AG09319 (cell line): ENCODE measurements at regions not wholly inside any gene's neighbourhood (a gene's known extent, or its start where the extent isn't known, plus 50 kb on each side); places are given as distances from the start of the nearest gene placed in this dataset.

Source experiments
- DNase-seq: peaks from one replicate; pipeline ENCODE4 v3.0.0-alpha.2; 2010; ENCODE audit warnings: low read depth; ENCODE audit errors: extremely low read depth
- CTCF ChIP-seq: IDR thresholded peaks from 2 replicates; pipeline ENCODE4 v1.5.1; 2011; ENCODE audit warnings: low read depth, mild to moderate bottlenecking, inconsistent platforms, low read length, moderate library complexity

DNA sequence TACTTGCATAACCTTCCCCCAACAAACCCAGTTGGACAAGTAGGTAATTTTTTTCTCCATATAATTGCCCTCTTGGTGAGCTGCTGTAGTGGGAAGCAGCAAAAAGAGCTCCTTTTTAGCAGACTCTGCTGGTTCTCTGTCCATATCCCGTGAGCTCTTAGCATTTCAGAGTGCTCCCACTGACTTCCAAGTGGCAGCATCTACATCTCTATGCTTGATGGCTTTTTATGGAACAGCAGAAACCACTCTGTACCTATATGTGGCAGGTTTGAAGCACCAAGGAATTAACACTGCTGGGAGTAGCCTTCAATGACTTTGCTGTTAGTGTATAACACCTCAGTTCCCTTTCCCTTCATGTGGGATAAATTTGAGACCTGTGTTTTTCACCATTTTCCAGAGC is 168.4 kb upstream of the NHS start:
- no peak for TF ChIP-seq CTCF
- DNase-seq: no peak

- DNase-seq: no peak
- no peak for TF ChIP-seq CTCF
Observed at GRCh38 chrX:17214962-17215361, 160.0 kb upstream of the NHS start.

- TF ChIP-seq CTCF: no peak
Observed at GRCh38 chrX:17226736-17227135, 148.3 kb upstream of the NHS start.

DNA sequence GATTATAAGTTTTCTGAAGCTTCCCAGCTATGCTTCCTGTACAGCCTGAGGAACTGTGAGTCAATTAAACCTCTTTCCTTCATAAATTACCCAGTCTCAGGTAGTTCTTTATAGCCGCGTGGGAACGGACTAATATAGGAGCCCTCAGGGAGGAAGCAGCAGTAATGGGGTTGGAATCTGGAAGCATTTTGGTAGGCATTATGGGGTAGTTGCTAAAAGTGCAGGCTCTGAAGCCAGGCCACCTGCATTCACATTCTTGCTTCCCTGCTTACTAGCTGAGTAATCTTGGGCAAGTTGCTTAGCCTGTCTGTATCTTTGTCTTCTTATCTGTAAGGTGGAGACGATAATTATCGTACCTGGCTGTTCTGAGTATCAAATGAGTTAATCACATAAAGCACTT is 137.9 kb upstream of the NHS start:
- no peak for DNase-seq
- no peak for TF ChIP-seq CTCF

More at GRCh38 chrX:17226736-17227135, 148.3 kb upstream of the NHS start:
- DNase-seq: no peak

DNA sequence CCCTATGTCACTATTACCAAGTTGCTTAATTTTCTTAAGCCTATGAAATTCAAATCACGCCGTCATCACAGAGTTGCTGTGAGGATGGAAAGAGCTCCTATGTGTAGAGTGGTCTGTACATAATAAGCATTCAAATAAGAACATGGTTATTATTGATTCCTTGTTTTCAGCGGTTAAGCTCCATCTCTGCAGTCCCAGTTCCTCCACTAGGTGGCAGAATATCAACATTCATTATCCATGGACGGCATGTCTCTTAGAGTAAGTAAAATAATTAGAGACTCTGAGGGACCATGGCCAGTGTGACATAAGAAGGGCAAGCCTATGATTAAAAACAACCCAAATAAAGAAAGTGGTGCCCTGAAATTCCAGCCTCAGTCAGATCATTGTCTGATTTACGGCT is 132.5 kb upstream of the NHS start:
- TF ChIP-seq CTCF: peak; percentile 84
- peak; percentile 32 for DNase-seq

GRCh38 chrX:17247144-17247543 is 127.9 kb upstream of the NHS start:
- DNase-seq: no peak
- no peak for TF ChIP-seq CTCF

GRCh38 chrX:17262123-17262522 is 112.9 kb upstream of the NHS start:
- DNase-seq: no peak
- TF ChIP-seq CTCF: no peak
